GM12891 (cell line): ENCODE measurements at regions not wholly inside any gene's neighbourhood (a gene's known extent, or its start where the extent isn't known, plus 50 kb on each side); places are given as distances from the start of the nearest gene placed in this dataset.
"Not testable (repeated sequence)": the region's sequence is repeated elsewhere in the genome, so short reads cannot be mapped to it uniquely, and the experiment has no call there.

Source experiments
- DNase-seq: peaks from one replicate; pipeline ENCODE4 v3.0.0; 2011; ENCODE audit warnings: low spot score; ENCODE audit not compliant: insufficient read length
- FAIRE-seq: peaks from 2 replicates; lab custom pipeline; 2011; peaks lifted over from hg19 to GRCh38; lab: Jason Lieb, UNC
- PAX5 ChIP-seq: IDR thresholded peaks from 2 replicates; pipeline ENCODE4 v1.6.1; 2011; ENCODE audit warnings: low read length, moderate library complexity, mild to moderate bottlenecking; ENCODE audit not compliant: insufficient read depth, severe bottlenecking
- POLR2A ChIP-seq: IDR thresholded peaks from 2 replicates; pipeline ENCODE4 v1.6.1; 2011; ENCODE audit warnings: low read depth, low read length, control low read depth
- POLR2AphosphoS5 ChIP-seq: IDR thresholded peaks from 2 replicates; pipeline ENCODE4 v1.6.1; 2011; ENCODE audit warnings: low read depth, low read length, control low read depth
- POU2F2 ChIP-seq: IDR thresholded peaks from 2 replicates; pipeline ENCODE4 v1.6.1; 2011; ENCODE audit warnings: low read depth, mild to moderate bottlenecking, control low read depth, low read length, moderate library complexity
- SPI1 ChIP-seq: IDR thresholded peaks from 2 replicates; pipeline ENCODE4 v1.6.1; 2011; ENCODE audit warnings: low read depth, low read length, control low read depth
- TAF1 ChIP-seq: IDR thresholded peaks from 2 replicates; pipeline ENCODE4 v1.6.1; 2011; ENCODE audit warnings: low read depth, low read length, control low read depth

DNA sequence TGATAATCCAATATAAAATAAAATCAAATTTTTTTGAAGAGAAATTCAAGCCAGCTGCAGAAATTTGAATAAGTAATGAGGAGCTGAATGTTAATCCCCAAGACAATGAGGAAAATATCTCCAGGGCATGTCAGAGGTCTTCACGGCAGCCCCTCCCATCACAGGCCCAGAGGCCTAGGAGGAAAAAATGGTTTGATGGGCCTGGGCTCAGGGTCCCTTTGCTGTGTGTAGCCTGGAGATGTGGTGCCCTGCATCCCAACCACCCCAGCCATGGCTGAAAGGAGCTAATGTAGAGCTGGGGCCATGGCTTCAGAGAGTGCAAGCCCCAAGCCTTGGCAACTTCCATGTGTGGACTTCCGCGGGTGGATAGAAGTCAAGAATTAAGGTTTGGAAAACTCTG, 618.3 kb downstream of the TAF11L14 start:
- no peak for TF ChIP-seq POLR2A
- no peak for TF ChIP-seq TAF1
- TF ChIP-seq SPI1: no peak
- TF ChIP-seq POLR2AphosphoS5: no peak
- no peak for DNase-seq
- FAIRE-seq: no peak

DNA sequence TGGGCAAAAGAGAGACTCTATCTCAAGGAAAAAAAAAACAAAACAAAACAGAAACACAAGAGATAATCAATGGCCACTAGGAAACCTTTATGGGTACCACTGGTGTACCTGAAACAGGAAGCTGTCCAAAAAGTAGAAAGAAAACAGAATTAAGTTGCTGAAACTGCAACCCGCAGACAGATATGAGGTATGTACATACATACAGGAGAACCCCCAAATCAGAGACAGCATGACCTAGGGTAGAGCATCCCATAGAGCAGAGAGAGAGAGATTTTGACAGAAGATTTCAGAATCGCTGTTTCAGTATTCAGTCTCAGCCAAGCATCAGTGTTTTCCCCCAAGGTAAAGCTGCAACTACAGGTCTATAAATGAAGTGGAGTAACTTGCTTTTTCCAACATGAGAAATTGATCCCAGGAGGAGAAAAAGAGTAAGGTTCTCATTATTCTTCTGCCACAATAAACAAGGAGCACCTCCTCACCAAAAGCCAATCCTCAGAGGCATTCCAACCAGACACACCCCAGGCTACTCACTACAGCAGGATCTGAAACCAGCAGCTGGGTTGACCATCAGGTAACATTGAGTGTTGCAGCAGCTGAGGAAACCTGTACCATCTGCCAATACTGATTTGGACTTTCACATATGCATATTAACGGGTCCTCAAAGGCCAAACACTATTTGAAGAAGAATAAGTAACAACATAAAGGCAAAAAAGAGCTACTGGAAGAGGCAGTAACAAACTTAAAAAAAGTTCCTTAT, 630.0 kb downstream of the TAF11L14 start:
- DNase-seq (no peak), FAIRE-seq (no peak)
- TF ChIP-seq POLR2A (no peak), POU2F2 (no peak), POLR2AphosphoS5 (no peak), SPI1 (no peak), PAX5 (no peak), TAF1 (no peak)

DNA sequence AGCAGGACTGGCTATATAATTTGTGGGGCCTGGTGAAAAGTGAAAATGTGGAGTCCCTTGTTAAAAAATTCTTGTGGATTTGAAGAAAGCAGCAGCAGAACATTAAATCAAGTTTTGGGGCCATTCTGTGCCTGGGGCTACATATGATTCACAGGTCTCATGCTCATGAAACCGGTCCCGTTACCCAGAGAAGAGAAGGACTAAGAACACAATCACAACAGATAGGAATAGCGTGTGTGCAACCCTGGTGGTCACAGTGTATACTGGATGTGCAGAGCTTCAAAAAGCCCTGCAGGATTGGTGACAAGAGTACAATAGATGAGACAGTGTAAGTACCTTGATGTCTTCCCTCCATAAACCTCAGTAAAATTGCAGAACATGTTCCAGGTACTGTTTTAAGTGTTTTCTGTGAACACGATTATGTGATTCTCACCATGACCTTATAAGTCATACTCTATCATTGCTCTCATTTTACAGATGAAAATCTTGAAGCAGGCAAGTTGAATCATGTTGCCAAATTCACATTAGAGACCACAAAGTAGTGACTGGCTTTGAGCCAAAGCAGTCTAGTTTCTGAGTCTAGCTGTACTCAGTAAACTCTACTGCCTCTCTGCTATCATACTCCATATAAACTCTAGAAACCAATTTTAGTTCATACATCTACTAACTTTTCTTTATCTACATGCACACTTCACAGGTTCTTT, 636.5 kb downstream of the TAF11L14 start:
- DNase-seq: no peak
- no peak for FAIRE-seq
- TF ChIP-seq POLR2A (no peak), SPI1 (no peak), PAX5 (no peak), POLR2AphosphoS5 (no peak), TAF1 (no peak), POU2F2 (no peak)

DNA sequence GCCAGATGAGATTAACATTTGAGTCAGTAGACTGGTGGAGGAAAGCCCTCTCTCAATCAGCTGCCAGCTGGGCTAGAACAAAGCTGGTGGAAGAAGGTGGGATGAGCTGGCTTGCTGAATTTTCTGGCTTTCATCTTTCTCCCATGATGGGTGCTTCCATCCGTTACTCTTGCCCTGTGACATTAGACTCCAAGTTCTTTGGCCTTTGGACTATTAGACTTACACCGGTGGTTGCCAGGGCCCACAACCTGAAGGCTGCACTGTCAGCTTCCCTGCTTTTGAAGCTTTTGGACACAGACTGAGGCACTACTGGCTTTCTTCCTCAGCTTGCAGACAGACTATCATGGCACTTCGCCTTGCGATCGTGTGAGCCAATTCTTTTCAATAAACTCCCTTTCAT, 642.7 kb downstream of the TAF11L14 start:
- no peak for FAIRE-seq
- DNase-seq: no peak

DNA sequence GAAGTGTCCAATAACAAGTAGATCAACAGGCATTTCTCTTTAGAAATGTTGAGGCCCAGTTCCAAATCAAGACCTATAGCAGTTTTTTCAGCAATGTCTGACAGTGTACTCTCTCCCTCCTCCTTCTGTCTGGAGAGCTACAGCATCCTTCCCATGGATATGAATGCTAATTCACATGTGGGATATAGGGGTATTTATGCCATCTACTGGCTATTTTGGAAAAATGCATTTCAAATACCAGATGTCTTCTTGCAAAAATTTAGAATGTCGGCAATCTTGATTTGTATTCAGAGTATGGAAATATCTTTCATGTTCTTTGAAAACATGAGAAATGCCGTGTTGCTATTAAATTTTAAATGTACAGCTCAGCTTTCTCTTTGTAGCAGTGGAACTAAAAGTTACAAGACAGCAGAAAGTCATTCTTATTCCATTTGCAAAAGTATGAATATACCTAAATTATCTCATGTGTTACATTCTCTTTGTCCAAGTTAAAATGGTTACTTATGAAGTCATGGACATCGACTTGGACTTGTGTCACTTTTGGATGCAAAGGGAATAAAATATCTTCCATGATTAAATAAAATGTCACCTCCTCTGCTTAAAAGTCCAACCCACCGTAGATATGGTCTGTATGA, 647.8 kb downstream of the TAF11L14 start:
- FAIRE-seq: no peak
- DNase-seq: no peak
- no peak for TF ChIP-seq POU2F2
- no peak for TF ChIP-seq PAX5
- no peak for TF ChIP-seq TAF1
- no peak for TF ChIP-seq POLR2AphosphoS5
- no peak for TF ChIP-seq SPI1
- TF ChIP-seq POLR2A: no peak

More for the DNA sequence above, 642.7 kb downstream of the TAF11L14 start:
- no peak for TF ChIP-seq PAX5
- TF ChIP-seq POU2F2: no peak
- TF ChIP-seq POLR2A: no peak
- TF ChIP-seq TAF1: no peak
- no peak for TF ChIP-seq SPI1
- TF ChIP-seq POLR2AphosphoS5: no peak

DNA sequence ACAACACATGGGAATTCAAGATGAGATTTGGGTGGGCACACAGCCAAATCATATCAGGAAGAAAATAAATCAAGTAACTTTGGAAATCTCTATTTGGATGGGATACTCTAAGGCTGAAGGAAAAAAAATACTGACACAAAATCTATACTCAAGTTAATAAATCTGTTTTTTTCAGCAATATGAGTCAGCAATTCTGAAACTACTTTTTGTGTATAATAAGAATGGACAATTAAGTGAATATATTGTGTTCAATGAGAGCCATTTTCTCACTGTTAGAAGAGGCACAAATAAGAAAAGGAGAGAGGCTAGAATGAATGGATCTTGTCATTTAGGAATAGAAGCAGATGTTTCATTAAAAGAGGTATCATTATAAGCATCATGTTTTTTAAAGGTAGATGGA, 651.0 kb downstream of the TAF11L14 start:
- TF ChIP-seq POLR2A (no peak), PAX5 (no peak), POU2F2 (no peak)
- FAIRE-seq (no peak), DNase-seq (no peak)

DNA sequence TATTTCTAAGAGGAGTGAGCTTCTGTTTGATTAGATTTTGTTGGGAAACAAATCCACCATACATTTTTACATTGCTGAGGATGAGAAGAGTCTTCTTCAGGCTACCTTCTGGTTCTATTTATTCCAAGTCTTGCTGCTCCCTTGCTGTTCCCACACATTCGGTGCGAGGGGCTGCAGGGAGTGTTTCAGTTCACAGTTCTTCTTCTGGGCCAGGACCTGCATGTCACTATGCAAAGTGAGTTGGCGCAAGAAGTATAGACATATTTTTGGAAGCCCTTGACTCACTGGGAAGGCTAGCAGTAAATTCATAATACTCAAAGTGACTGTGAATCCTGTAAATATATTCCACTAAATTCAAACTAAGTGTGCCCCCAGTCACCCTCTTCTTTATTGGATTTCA, 657.9 kb downstream of the TAF11L14 start:
- DNase-seq (no peak), FAIRE-seq (no peak)
- TF ChIP-seq PAX5: no peak
- no peak for TF ChIP-seq SPI1
- TF ChIP-seq POLR2A: no peak
- TF ChIP-seq POLR2AphosphoS5: no peak
- no peak for TF ChIP-seq POU2F2
- no peak for TF ChIP-seq TAF1

DNA sequence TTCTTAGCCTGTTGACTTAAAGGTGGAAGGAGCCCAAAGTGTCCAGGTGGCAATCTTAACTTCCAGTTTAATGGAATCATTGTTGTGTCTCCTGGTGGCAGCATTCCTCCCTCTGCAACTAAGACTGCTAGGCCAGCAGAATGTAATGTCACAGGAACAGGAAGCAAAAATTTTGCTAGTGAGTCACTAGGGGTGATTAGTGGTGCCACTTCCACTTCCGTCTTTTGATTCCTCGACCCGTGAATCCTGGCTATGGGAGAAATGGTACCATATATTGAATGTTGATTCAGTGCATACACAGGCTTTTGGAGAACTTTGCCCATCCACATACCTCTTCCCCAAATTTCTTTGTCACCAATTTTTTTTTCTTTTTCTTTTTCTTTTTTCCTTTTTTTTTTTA, 661.4 kb downstream of the TAF11L14 start:
- not testable (repeated sequence) for FAIRE-seq, DNase-seq

DNA sequence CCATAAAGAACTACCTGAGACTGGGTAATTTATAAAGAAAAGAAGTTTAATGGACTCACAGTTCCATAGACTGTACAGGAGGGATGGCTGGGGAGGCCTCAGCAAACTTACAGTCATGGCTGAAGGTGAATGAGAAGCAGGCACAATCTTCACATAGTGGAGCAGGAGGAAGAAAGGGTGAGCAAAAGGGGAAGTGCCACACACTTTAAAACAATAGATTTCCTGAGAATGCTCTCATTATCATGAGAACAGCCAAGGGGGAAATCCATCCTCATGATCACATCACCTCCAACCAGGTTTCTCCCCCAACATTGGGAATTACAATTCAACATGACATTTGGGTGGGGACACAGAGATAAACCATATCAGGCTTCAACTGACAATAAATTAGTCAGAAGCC, 664.9 kb downstream of the TAF11L14 start:
- DNase-seq (no peak), FAIRE-seq (no peak)
- no peak for TF ChIP-seq POU2F2
- TF ChIP-seq SPI1: peak; percentile 85
- no peak for TF ChIP-seq POLR2A

DNA sequence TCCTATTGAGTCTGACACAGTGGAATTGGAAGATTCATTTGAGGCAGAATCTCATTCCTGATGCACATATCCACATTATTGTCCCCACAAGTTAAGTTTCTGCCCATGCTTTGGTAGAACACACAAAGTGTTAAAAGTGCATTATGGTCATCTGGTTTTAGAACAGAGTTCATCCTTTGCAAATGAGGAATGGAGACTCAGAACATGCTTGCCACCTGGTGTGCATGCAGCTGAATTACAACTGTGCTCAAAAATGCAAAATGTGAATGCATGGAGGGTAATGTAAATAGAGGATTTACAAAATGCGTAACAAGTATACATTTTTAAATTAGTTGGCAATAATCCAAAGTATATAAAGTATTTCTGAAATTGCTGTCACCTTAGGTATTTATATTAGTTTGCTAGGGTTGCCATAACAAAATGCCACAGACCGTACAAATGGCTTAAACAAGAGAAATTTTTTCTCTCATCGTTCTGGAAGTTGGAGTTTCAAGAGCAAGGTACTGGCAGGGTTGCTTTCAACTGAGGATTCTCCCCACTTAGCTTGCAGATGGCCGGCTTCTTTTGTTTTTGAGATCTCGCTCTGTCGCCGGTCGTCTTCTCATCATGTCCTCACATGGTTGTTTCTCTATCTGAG, 671.1 kb downstream of the TAF11L14 start:
- DNase-seq (peak; percentile 10), FAIRE-seq (peak; percentile 84)
- TF ChIP-seq POLR2A: no peak
- TF ChIP-seq TAF1: no peak
- TF ChIP-seq SPI1: no peak
- TF ChIP-seq POLR2AphosphoS5: no peak
- TF ChIP-seq PAX5: no peak
- TF ChIP-seq POU2F2: no peak

DNA sequence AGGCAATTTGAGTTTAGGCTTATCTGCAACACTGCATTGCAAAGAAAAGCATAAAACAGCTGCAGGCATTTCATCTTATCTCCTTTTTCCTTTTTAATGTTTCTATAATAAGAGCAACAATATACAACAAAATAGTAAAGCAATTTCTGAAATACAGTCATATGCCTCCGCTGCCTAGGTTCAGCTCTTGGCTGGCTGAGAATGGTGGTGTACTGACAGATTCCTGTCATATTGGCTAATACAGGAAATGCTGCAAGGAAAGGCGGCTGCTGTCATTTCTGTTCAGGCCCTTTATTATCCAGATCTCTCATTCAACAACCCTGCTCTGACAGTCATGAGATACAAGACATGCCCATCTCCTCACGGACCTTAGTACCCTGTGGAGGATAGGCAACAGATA, 677.0 kb downstream of the TAF11L14 start:
- no peak for TF ChIP-seq SPI1
- no peak for TF ChIP-seq PAX5
- TF ChIP-seq TAF1: no peak
- no peak for TF ChIP-seq POLR2A
- TF ChIP-seq POLR2AphosphoS5: no peak
- no peak for TF ChIP-seq POU2F2
- no peak for DNase-seq
- FAIRE-seq: no peak
